B cell (primary cell): ENCODE measurements at regions not wholly inside any gene's neighbourhood (a gene's known extent, or its start where the extent isn't known, plus 50 kb on each side); places are given as distances from the start of the nearest gene placed in this dataset.

Source experiments
- ATAC-seq: fragments of 200-7000 bp; cut with Tn5 transposase; one replicate; pipeline ENCODE4 v1.10.0; 2021; ENCODE audit warnings: low read depth, mild to moderate bottlenecking, moderate number of reproducible peaks, moderate library complexity
- CTCF ChIA-PET: fragments of 350-600 bp; sonication (Branson Sonifier 250); formaldehyde crosslinking; loops from one replicate; lab custom pipeline; 2021; ENCODE audit warnings: antibody characterized with exemption, inconsistent platforms; lab: Charles Lee
- POLR2A ChIA-PET: fragments of 350-600 bp; sonication (Branson Sonifier 250); formaldehyde crosslinking; loops from one replicate; lab custom pipeline; 2021; ENCODE audit warnings: antibody characterized with exemption; lab: Charles Lee
- DNase-seq: peaks from one replicate; pipeline ENCODE4 v3.0.0; 2013
- H2AFZ ChIP-seq: 2 replicates; pipeline ENCODE4 v1.6.1; 2012; ENCODE audit warnings: mild to moderate bottlenecking, low read depth, low read length; ENCODE audit not compliant: insufficient read depth, poor library complexity, severe bottlenecking
- H3K27ac ChIP-seq, 2 donors: 1 replicate in 1 of 2; 2 replicates in 1 of 2; pipeline ENCODE4 v1.5.1; 2012 to 2013; ENCODE audit warnings: low read length in 2 of 2, mild to moderate bottlenecking in 2 of 2, moderate library complexity in 1 of 2
- H3K27me3 ChIP-seq, 4 experiments: fragments of 200-600 bp in 1 of 4; sonication (generic) in 1 of 4; replicated peaks in 1 of 4; 1 replicate in 2 of 4; 2 replicates in 2 of 4; pipeline versions ENCODE4 v1.6.1 to v1.7.0; 2013 to 2016; ENCODE audit warnings: low read length in 3 of 4, mild to moderate bottlenecking in 2 of 4, mixed read lengths in 1 of 4, moderate library complexity in 1 of 4; ENCODE audit not compliant: insufficient read depth in 4 of 4, control insufficient read depth in 3 of 4; ENCODE audit errors: control extremely low read depth in 1 of 4
- H3K36me3 ChIP-seq, 2 experiments: replicated peaks in 1 of 2; 1 replicate in 1 of 2; 2 replicates in 1 of 2; pipeline versions ENCODE4 v1.6.1 to v1.7.1; 2013; ENCODE audit warnings: low read length in 1 of 2; ENCODE audit not compliant: insufficient read depth in 2 of 2, control insufficient read depth in 1 of 2; ENCODE audit errors: control extremely low read depth in 1 of 2, extremely low read depth in 1 of 2
- H3K4me1 ChIP-seq, 2 donors: fragments of 200-600 bp in 1 of 2; sonication (generic) in 1 of 2; 1 replicate in 1 of 2; 2 replicates in 1 of 2; pipeline versions ENCODE4 v1.5.1 to v1.6.1; 2013 to 2017; ENCODE audit warnings: low read length in 2 of 2; ENCODE audit not compliant: control insufficient read depth in 2 of 2, insufficient read depth in 2 of 2
- H3K4me2 ChIP-seq: replicated peaks from 2 replicates; pipeline ENCODE3; 2012; ENCODE audit warnings: mild to moderate bottlenecking, low read depth, low read length; ENCODE audit not compliant: poor library complexity, severe bottlenecking
- H3K4me3 ChIP-seq, 5 experiments: fragments of 200-600 bp in 1 of 5; sonication (generic) in 1 of 5; 1 replicate in 3 of 5; 2 replicates in 2 of 5; pipeline versions ENCODE4 v1.5.1 to v1.7.0; 2011 to 2016; ENCODE audit warnings: low read length in 4 of 5, mild to moderate bottlenecking in 4 of 5, low read depth in 2 of 5, control low read depth in 1 of 5, moderate library complexity in 1 of 5; ENCODE audit not compliant: insufficient read depth in 1 of 5; ENCODE audit errors: control extremely low read depth in 1 of 5, extremely low read depth in 1 of 5
- H3K79me2 ChIP-seq: fragments of 200-600 bp; sonication (generic); one replicate; pipeline ENCODE4 v1.6.0; 2016; ENCODE audit warnings: low read length; ENCODE audit not compliant: control insufficient read depth, insufficient read depth
- H3K9ac ChIP-seq: fragments of 200-600 bp; sonication (generic); 2 replicates; pipeline ENCODE4 v1.6.1; 2017; ENCODE audit warnings: mild to moderate bottlenecking, low read length, moderate library complexity
- H3K9me3 ChIP-seq, 3 donors: one replicate each; pipeline versions ENCODE4 v1.6.1 to v1.7.1; 2013; ENCODE audit warnings: low read length in 2 of 3; ENCODE audit not compliant: control insufficient read depth in 2 of 3, insufficient read depth in 1 of 3; ENCODE audit errors: control extremely low read depth in 1 of 3
- H4K20me1 ChIP-seq: 2 replicates; pipeline ENCODE4 v1.6.0; 2012; ENCODE audit warnings: mild to moderate bottlenecking, low read length; ENCODE audit not compliant: insufficient read depth, control insufficient read depth, poor library complexity, severe bottlenecking
- H3K27ac Mint-ChIP-seq: one replicate; pipeline ENCODE4 v1.8.0; 2021; ENCODE audit warnings: mixed read lengths
- H3K27me3 Mint-ChIP-seq: one replicate; pipeline ENCODE4 v1.8.0; 2021; ENCODE audit warnings: mixed read lengths
- H3K4me1 Mint-ChIP-seq: one replicate; pipeline ENCODE4 v1.8.0; 2021; ENCODE audit warnings: mixed read lengths
- H3K4me3 Mint-ChIP-seq: one replicate; pipeline ENCODE4 v1.8.0; 2021; ENCODE audit warnings: mixed read lengths
- H3K9me3 Mint-ChIP-seq: one replicate; pipeline ENCODE4 v1.8.0; 2022; ENCODE audit warnings: mixed read lengths; ENCODE audit not compliant: insufficient read depth
- CTCF ChIP-seq: fragments of 200-600 bp; IDR thresholded peaks from one replicate; pipeline ENCODE4 v1.8.0; 2022; ENCODE audit warnings: antibody characterized with exemption, mild to moderate bottlenecking
- EZH2 ChIP-seq: IDR thresholded peaks from 2 replicates; pipeline ENCODE4 v1.6.1; 2012; ENCODE audit warnings: borderline replicate concordance, low read depth, mild to moderate bottlenecking, moderate library complexity, low read length; ENCODE audit not compliant: insufficient read depth, poor library complexity, severe bottlenecking
- WGBS: methylation state at CpG from one replicate; pipeline ENCODE4 v1.1.5; 2013; ENCODE audit warnings: missing lambda C conversion rate; ENCODE audit not compliant: insufficient coverage; 5-methylcytosine and 5-hydroxymethylcytosine counted together
- intact Hi-C: fragments of 100-400 bp; cut with micrococcal nuclease; formaldehyde crosslinking; loops from one replicate; pipeline ENCODE4 v1.10.0; 2022

- POLR2A ChIA-PET, result no interaction called here
- intact Hi-C loops, result no loop called here
Observed at GRCh38 chr4:116516711-116517110, 568.7 kb downstream of the TRAM1L1 start.

GRCh38 chr4:116515959-116516358 is 569.4 kb downstream of the TRAM1L1 start:
- no peak for TF ChIP-seq EZH2
- no peak for TF ChIP-seq CTCF
- CTCF ChIA-PET, result no interaction called here
- Mint-ChIP-seq H3K27me3 (no peaks in the 10 kb centered on the region), H3K27ac (no peak overlapping the region), H3K9me3 (no peaks in the 10 kb centered on the region), H3K4me3 (no peak overlapping the region), H3K4me1 (no peaks in the 10 kb centered on the region)
- POLR2A ChIA-PET, result no interaction called here
- peaks cover 0 to 6% (median 0%) of the 10 kb centered on the region in 3 donors for H3K9me3 ChIP-seq
- H3K4me3 ChIP-seq, result no peak overlapping the region
- no peaks in the 10 kb centered on the region for H3K4me1 ChIP-seq
- no peak for ATAC-seq
- no peaks in the 10 kb centered on the region for H3K79me2 ChIP-seq
- intact Hi-C loops, result no loop called here
- no peak overlapping the region for H2AFZ ChIP-seq
- no peak for DNase-seq
- no peak overlapping the region for H3K9ac ChIP-seq
- H3K27me3 ChIP-seq, result no peaks in the 10 kb centered on the region
- H3K4me2 ChIP-seq, result no peak overlapping the region
- H3K36me3 ChIP-seq, result no peaks in the 10 kb centered on the region
- no peak overlapping the region for H3K27ac ChIP-seq
- WGBS, result no CpG with 5 or more reads among the region's 1 CpG
- no peaks in the 10 kb centered on the region for H4K20me1 ChIP-seq

More at GRCh38 chr4:116516711-116517110, 568.7 kb downstream of the TRAM1L1 start:
- Mint-ChIP-seq H3K27ac (no peak overlapping the region), H3K27me3 (no peaks in the 10 kb centered on the region), H3K4me1 (no peaks in the 10 kb centered on the region), H3K9me3 (no peaks in the 10 kb centered on the region), H3K4me3 (no peak overlapping the region)
- Histone ChIP-seq H3K9ac (no peak overlapping the region), H3K4me1 (no peaks in the 10 kb centered on the region), H3K36me3 (no peaks in the 10 kb centered on the region), H3K27me3 (no peaks in the 10 kb centered on the region), H3K9me3 (peaks cover 0 to 6% (median 0%) of the 10 kb centered on the region in 3 donors), H3K4me3 (no peak overlapping the region), H2AFZ (no peak overlapping the region), H3K4me2 (no peak overlapping the region), H4K20me1 (no peaks in the 10 kb centered on the region), H3K79me2 (no peaks in the 10 kb centered on the region), H3K27ac (no peak overlapping the region)
- no peak for ATAC-seq
- no peak for TF ChIP-seq CTCF
- TF ChIP-seq EZH2, result no peak
- 100% methylated on average over 2 of the region's 2 CpGs for whole genome bisulfite sequencing
- DNase-seq, result no peak
- CTCF ChIA-PET, result no interaction called here
